Caco-2 (cell line): ENCODE measurements at regions not wholly inside any gene's neighbourhood (a gene's known extent, or its start where the extent isn't known, plus 50 kb on each side); places are given as distances from the start of the nearest gene placed in this dataset.

Experiments used
- BruUV-seq: library from RNA; stranded (reverse); fragments of 400-500 nt; replicated peaks from 2 replicates; lab custom pipeline; 2021; lab: Mats Ljungman, UMichigan
- CTCF ChIA-PET: fragments of 300-600 bp; sonication (Branson Sonifier 250); formaldehyde crosslinking; loops from one replicate; lab custom pipeline; 2022; ENCODE audit warnings: antibody characterized with exemption; lab: Charles Lee
- POLR2A ChIA-PET: fragments of 300-600 bp; sonication (Branson Sonifier 250); formaldehyde crosslinking; loops from one replicate; lab custom pipeline; 2022; ENCODE audit warnings: antibody characterized with exemption; lab: Charles Lee
- DNase-seq, 2 experiments: peaks; one replicate each; pipeline versions ENCODE4 v3.0.0 to v3.0.0-alpha.2; 2020 to 2022
- H3K27me3 ChIP-seq: replicated peaks from 2 replicates; pipeline ENCODE4 v1.6.0; 2011; ENCODE audit warnings: low read length; ENCODE audit not compliant: control insufficient read depth, insufficient read depth
- H3K36me3 ChIP-seq: 2 replicates; pipeline ENCODE4 v1.5.1; 2011; ENCODE audit warnings: low read length; ENCODE audit not compliant: control insufficient read depth, insufficient read depth
- H3K4me1 ChIP-seq: fragments of 250-450 bp; sonication (Bioruptor Pico); 2 replicates; pipeline ENCODE4 v1.5.1; 2020; ENCODE audit warnings: mild to moderate bottlenecking
- H3K4me3 ChIP-seq: 2 replicates; pipeline ENCODE4 v1.5.1; 2011; ENCODE audit warnings: low read depth, mild to moderate bottlenecking, control low read depth, low read length
- H3K9me3 ChIP-seq: fragments of 250-450 bp; sonication (Bioruptor Pico); 2 replicates; pipeline ENCODE4 v1.5.1; 2020; ENCODE audit warnings: mild to moderate bottlenecking, moderate library complexity
- H3K27ac Mint-ChIP-seq: one replicate; pipeline ENCODE4 v1.8.0; 2022; ENCODE audit warnings: mixed read lengths; ENCODE audit not compliant: unreplicated experiment
- H3K27me3 Mint-ChIP-seq: one replicate; pipeline ENCODE4 v1.8.0; 2022; ENCODE audit warnings: mixed read lengths; ENCODE audit not compliant: insufficient read depth, unreplicated experiment
- H3K36me3 Mint-ChIP-seq: one replicate; pipeline ENCODE4 v1.8.0; 2022; ENCODE audit warnings: mild to moderate bottlenecking, mixed read lengths; ENCODE audit not compliant: insufficient read depth, unreplicated experiment
- H3K4me1 Mint-ChIP-seq: one replicate; pipeline ENCODE4 v1.8.0; 2022; ENCODE audit warnings: low read depth, mixed read lengths; ENCODE audit not compliant: unreplicated experiment
- H3K4me3 Mint-ChIP-seq: one replicate; pipeline ENCODE4 v1.8.0; 2022; ENCODE audit warnings: mild to moderate bottlenecking, moderate library complexity, mixed read lengths; ENCODE audit not compliant: unreplicated experiment
- H3K9me3 Mint-ChIP-seq: one replicate; pipeline ENCODE4 v1.8.0; 2022; ENCODE audit warnings: mixed read lengths; ENCODE audit not compliant: unreplicated experiment
- CTCF ChIP-seq, 2 experiments: fragments of 200-600 bp in 1 of 2; IDR thresholded peaks; 1 replicate in 1 of 2; 2 replicates in 1 of 2; pipeline versions ENCODE4 v1.5.1 to v1.8.0; 2011 to 2022; ENCODE audit warnings: antibody characterized with exemption in 1 of 2, control low read depth in 1 of 2, inconsistent platforms in 1 of 2, low read depth in 1 of 2, low read length in 1 of 2, mild to moderate bottlenecking in 1 of 2, moderate library complexity in 1 of 2; ENCODE audit not compliant: insufficient read depth in 1 of 2, severe bottlenecking in 1 of 2, unreplicated experiment in 1 of 2
- intact Hi-C: fragments of 100-400 bp; cut with micrococcal nuclease; formaldehyde crosslinking; loops from one replicate; pipeline ENCODE4 v1.10.0; 2022; ENCODE audit not compliant: unreplicated experiment

GRCh38 chr2:144117086-144117485 lies 402.8 kb downstream of the ZEB2 start:
- Histone ChIP-seq H3K4me1 (no peaks in the 10 kb centered on the region), H3K36me3 (no peaks in the 10 kb centered on the region), H3K4me3 (no peak overlapping the region), H3K27me3 (no peaks in the 10 kb centered on the region), H3K9me3 (no peaks in the 10 kb centered on the region)
- H3K4me3 Mint-ChIP-seq, result no peak overlapping the region
- H3K9me3 Mint-ChIP-seq, result peaks cover 11% of the 10 kb centered on the region
- no TSS peak for BruUV-seq
- no peaks in the 10 kb centered on the region for H3K27me3 Mint-ChIP-seq
- no peak for TF ChIP-seq CTCF (IDR thresholded peaks at IDR 0.05; ENCODE audit: insufficient read depth in 1 of 2, low read depth in 1 of 2, low read length in 1 of 2, severe bottlenecking in 1 of 2, unreplicated experiment in 1 of 2)
- no peaks in the 10 kb centered on the region for H3K4me1 Mint-ChIP-seq
- intact Hi-C loops, result no loop called here
- ChIA-PET CTCF (no interaction called here), POLR2A (no interaction called here)
- no peak overlapping the region for H3K27ac Mint-ChIP-seq
- H3K36me3 Mint-ChIP-seq, result no peaks in the 10 kb centered on the region
- DNase-seq, result no peak

GRCh38 chr2:144115739-144116291 lies 404.1 kb downstream of the ZEB2 start:
- no peaks in the 10 kb centered on the region for H3K4me1 ChIP-seq
- ChIA-PET POLR2A (no interaction called here), CTCF (no interaction called here)
- no peak for TF ChIP-seq CTCF (IDR thresholded peaks at IDR 0.05; ENCODE audit: insufficient read depth in 1 of 2, low read depth in 1 of 2, low read length in 1 of 2, severe bottlenecking in 1 of 2, unreplicated experiment in 1 of 2)
- H3K4me3 ChIP-seq, result no peak overlapping the region
- intact Hi-C loops, result no loop called here
- no peaks in the 10 kb centered on the region for H3K36me3 Mint-ChIP-seq
- no peaks in the 10 kb centered on the region for H3K27me3 ChIP-seq
- H3K4me3 Mint-ChIP-seq, result no peak overlapping the region
- no peak for DNase-seq
- no TSS peak for BruUV-seq
- H3K36me3 ChIP-seq, result no peaks in the 10 kb centered on the region
- no peaks in the 10 kb centered on the region for H3K9me3 ChIP-seq
- H3K27me3 Mint-ChIP-seq, result no peaks in the 10 kb centered on the region
- peaks cover 17% of the 10 kb centered on the region for H3K9me3 Mint-ChIP-seq
- H3K4me1 Mint-ChIP-seq, result no peaks in the 10 kb centered on the region
- no peak overlapping the region for H3K27ac Mint-ChIP-seq

- H3K4me1 Mint-ChIP-seq, result no peaks in the 10 kb centered on the region
- DNase-seq, result no peak
- H3K27me3 ChIP-seq, result no peaks in the 10 kb centered on the region
- POLR2A ChIA-PET, result no interaction called here
- no peaks in the 10 kb centered on the region for H3K9me3 ChIP-seq
- H3K4me3 Mint-ChIP-seq, result no peak overlapping the region
- no peaks in the 10 kb centered on the region for H3K27me3 Mint-ChIP-seq
- intact Hi-C loops, result no loop called here
- no TSS peak for BruUV-seq
- no peak overlapping the region for H3K27ac Mint-ChIP-seq
- TF ChIP-seq CTCF (IDR thresholded peaks at IDR 0.05; ENCODE audit: insufficient read depth in 1 of 2, low read depth in 1 of 2, low read length in 1 of 2, severe bottlenecking in 1 of 2, unreplicated experiment in 1 of 2), result no peak
- CTCF ChIA-PET, result no interaction called here
- no peaks in the 10 kb centered on the region for H3K36me3 Mint-ChIP-seq
- H3K36me3 ChIP-seq, result no peaks in the 10 kb centered on the region
- no peaks in the 10 kb centered on the region for H3K4me1 ChIP-seq
- no peak overlapping the region for H3K4me3 ChIP-seq
- H3K9me3 Mint-ChIP-seq, result peaks cover 17% of the 10 kb centered on the region
Observed at GRCh38 chr2:144114760-144115159, 405.2 kb downstream of the ZEB2 start.
